H1 (cell line): ENCODE measurements at regions not wholly inside any gene's neighbourhood (a gene's known extent, or its start where the extent isn't known, plus 50 kb on each side); places are given as distances from the start of the nearest gene placed in this dataset.

Experiments
- CHD2 ChIP-seq: IDR thresholded peaks from 2 replicates; pipeline ENCODE4 v1.6.1; 2012; ENCODE audit warnings: low read length, improper control_type of control experiment
- KDM1A ChIP-seq: fragments of 200-600, 300-600 bp; sonication (generic); IDR thresholded peaks from 2 replicates; pipeline ENCODE4 v1.7.1; 2016; ENCODE audit warnings: mild to moderate bottlenecking, low read length, borderline replicate concordance
- KDM4A ChIP-seq: IDR thresholded peaks from one replicate; pipeline ENCODE4 v1.7.1; 2012; ENCODE audit warnings: low read depth, mild to moderate bottlenecking, moderate library complexity, low read length, inconsistent platforms; ENCODE audit not compliant: severe bottlenecking
- POLR2A ChIP-seq, 2 experiments: IDR thresholded peaks; 1 replicate in 1 of 2; 2 replicates in 1 of 2; pipeline ENCODE4 v1.6.1; 2011; ENCODE audit warnings: low read depth in 2 of 2, low read length in 2 of 2, mild to moderate bottlenecking in 2 of 2; ENCODE audit errors: control extremely low read depth in 1 of 2
- SAP30 ChIP-seq: fragments of 300-600 bp; sonication (generic); IDR thresholded peaks from 2 replicates; pipeline ENCODE4 v1.7.1; 2012; ENCODE audit warnings: low read length, moderate library complexity, mild to moderate bottlenecking, inconsistent platforms; ENCODE audit not compliant: insufficient read depth, insufficient replicate concordance
- SIN3A ChIP-seq, 2 experiments: IDR thresholded peaks in 1 of 2; conservative IDR thresholded peaks in 1 of 2; 2 replicates each; pipeline ENCODE4 v1.6.1; 2011 to 2012; ENCODE audit warnings: low read length in 2 of 2, improper control_type of control experiment in 1 of 2, low read depth in 1 of 2, mild to moderate bottlenecking in 1 of 2
- SIRT6 ChIP-seq: IDR thresholded peaks from one replicate; pipeline ENCODE4 v1.7.1; 2012; ENCODE audit warnings: low read length, inconsistent platforms
- SRF ChIP-seq: IDR thresholded peaks from 2 replicates; pipeline ENCODE4 v1.6.1; 2011; ENCODE audit warnings: mild to moderate bottlenecking, low read depth, low read length, moderate library complexity
- TEAD4 ChIP-seq: IDR thresholded peaks from 2 replicates; pipeline ENCODE4 v1.6.1; 2012; ENCODE audit warnings: low read depth, low read length, inconsistent platforms, mixed read lengths
- ZNF274 ChIP-seq: IDR thresholded peaks from 2 replicates; pipeline ENCODE4 v1.7.0; 2012; ENCODE audit warnings: low read length, borderline replicate concordance; ENCODE audit errors: extremely low read depth
- TF ChIP-seq, protein P1 (sequence below): fragments of 300-600 bp; sonication (generic); IDR thresholded peaks from 2 replicates; pipeline ENCODE4 v1.7.1; 2012; ENCODE audit warnings: low read length, moderate library complexity, mild to moderate bottlenecking, inconsistent platforms; ENCODE audit not compliant: insufficient replicate concordance

- TF ChIP-seq, protein P1, sequence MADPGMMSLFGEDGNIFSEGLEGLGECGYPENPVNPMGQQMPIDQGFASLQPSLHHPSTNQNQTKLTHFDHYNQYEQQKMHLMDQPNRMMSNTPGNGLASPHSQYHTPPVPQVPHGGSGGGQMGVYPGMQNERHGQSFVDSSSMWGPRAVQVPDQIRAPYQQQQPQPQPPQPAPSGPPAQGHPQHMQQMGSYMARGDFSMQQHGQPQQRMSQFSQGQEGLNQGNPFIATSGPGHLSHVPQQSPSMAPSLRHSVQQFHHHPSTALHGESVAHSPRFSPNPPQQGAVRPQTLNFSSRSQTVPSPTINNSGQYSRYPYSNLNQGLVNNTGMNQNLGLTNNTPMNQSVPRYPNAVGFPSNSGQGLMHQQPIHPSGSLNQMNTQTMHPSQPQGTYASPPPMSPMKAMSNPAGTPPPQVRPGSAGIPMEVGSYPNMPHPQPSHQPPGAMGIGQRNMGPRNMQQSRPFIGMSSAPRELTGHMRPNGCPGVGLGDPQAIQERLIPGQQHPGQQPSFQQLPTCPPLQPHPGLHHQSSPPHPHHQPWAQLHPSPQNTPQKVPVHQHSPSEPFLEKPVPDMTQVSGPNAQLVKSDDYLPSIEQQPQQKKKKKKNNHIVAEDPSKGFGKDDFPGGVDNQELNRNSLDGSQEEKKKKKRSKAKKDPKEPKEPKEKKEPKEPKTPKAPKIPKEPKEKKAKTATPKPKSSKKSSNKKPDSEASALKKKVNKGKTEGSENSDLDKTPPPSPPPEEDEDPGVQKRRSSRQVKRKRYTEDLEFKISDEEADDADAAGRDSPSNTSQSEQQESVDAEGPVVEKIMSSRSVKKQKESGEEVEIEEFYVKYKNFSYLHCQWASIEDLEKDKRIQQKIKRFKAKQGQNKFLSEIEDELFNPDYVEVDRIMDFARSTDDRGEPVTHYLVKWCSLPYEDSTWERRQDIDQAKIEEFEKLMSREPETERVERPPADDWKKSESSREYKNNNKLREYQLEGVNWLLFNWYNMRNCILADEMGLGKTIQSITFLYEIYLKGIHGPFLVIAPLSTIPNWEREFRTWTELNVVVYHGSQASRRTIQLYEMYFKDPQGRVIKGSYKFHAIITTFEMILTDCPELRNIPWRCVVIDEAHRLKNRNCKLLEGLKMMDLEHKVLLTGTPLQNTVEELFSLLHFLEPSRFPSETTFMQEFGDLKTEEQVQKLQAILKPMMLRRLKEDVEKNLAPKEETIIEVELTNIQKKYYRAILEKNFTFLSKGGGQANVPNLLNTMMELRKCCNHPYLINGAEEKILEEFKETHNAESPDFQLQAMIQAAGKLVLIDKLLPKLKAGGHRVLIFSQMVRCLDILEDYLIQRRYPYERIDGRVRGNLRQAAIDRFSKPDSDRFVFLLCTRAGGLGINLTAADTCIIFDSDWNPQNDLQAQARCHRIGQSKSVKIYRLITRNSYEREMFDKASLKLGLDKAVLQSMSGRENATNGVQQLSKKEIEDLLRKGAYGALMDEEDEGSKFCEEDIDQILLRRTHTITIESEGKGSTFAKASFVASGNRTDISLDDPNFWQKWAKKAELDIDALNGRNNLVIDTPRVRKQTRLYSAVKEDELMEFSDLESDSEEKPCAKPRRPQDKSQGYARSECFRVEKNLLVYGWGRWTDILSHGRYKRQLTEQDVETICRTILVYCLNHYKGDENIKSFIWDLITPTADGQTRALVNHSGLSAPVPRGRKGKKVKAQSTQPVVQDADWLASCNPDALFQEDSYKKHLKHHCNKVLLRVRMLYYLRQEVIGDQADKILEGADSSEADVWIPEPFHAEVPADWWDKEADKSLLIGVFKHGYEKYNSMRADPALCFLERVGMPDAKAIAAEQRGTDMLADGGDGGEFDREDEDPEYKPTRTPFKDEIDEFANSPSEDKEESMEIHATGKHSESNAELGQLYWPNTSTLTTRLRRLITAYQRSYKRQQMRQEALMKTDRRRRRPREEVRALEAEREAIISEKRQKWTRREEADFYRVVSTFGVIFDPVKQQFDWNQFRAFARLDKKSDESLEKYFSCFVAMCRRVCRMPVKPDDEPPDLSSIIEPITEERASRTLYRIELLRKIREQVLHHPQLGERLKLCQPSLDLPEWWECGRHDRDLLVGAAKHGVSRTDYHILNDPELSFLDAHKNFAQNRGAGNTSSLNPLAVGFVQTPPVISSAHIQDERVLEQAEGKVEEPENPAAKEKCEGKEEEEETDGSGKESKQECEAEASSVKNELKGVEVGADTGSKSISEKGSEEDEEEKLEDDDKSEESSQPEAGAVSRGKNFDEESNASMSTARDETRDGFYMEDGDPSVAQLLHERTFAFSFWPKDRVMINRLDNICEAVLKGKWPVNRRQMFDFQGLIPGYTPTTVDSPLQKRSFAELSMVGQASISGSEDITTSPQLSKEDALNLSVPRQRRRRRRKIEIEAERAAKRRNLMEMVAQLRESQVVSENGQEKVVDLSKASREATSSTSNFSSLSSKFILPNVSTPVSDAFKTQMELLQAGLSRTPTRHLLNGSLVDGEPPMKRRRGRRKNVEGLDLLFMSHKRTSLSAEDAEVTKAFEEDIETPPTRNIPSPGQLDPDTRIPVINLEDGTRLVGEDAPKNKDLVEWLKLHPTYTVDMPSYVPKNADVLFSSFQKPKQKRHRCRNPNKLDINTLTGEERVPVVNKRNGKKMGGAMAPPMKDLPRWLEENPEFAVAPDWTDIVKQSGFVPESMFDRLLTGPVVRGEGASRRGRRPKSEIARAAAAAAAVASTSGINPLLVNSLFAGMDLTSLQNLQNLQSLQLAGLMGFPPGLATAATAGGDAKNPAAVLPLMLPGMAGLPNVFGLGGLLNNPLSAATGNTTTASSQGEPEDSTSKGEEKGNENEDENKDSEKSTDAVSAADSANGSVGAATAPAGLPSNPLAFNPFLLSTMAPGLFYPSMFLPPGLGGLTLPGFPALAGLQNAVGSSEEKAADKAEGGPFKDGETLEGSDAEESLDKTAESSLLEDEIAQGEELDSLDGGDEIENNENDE: no peak
- TF ChIP-seq KDM4A: no peak
- no peak for TF ChIP-seq TEAD4
- no peak for TF ChIP-seq SAP30
- TF ChIP-seq POLR2A (IDR thresholded peaks at IDR 0.05; ENCODE audit: control extremely low read depth in 1 of 2, low read depth in 2 of 2, low read length in 2 of 2): no peak
- TF ChIP-seq SIN3A (conservative IDR thresholded peaks at IDR 0.05 in 1 of 2, IDR thresholded peaks at IDR 0.05 in 1 of 2; ENCODE audit: low read depth in 1 of 2, low read length in 2 of 2): no peak
- TF ChIP-seq KDM1A: no peak
- TF ChIP-seq CHD2: no peak
- TF ChIP-seq SRF: no peak
- no peak for TF ChIP-seq SIRT6
- no peak for TF ChIP-seq ZNF274
Measured at GRCh38 chr18:45494811-45495210, 120.5 kb upstream of the SLC14A2 start (continued).
